Activated CD8-positive, alpha-beta T cell treated with anti-CD3 and anti-CD28 coated beads, Interleukin-2, amount 10 ng/mL, durations not matched to agents 7 days and 5 days (primary cell): ENCODE measurements at regions not wholly inside any gene's neighbourhood (a gene's known extent, or its start where the extent isn't known, plus 50 kb on each side); places are given as distances from the start of the nearest gene placed in this dataset.
"Not testable (repeated sequence)": the region's sequence is repeated elsewhere in the genome, so short reads cannot be mapped to it uniquely, and the experiment has no call there.

Experiments
- ATAC-seq: fragments of 150-1000 bp; cut with Tn5 transposase; one replicate; pipeline ENCODE4 v1.10.0; 2021; ENCODE audit warnings: moderate library complexity
- CTCF ChIA-PET: fragments of 350-600 bp; sonication (Branson Sonifier 250); formaldehyde crosslinking; loops from one replicate; lab custom pipeline; 2021; ENCODE audit warnings: antibody characterized with exemption; lab: Charles Lee
- POLR2A ChIA-PET: fragments of 350-600 bp; sonication (Branson Sonifier 250); formaldehyde crosslinking; loops from one replicate; lab custom pipeline; 2021; ENCODE audit warnings: antibody characterized with exemption; lab: Charles Lee
- DNase-seq: peaks from one replicate; pipeline ENCODE4 v3.0.0-alpha.2; 2020
- H3K27ac Mint-ChIP-seq: one replicate; pipeline ENCODE4 v1.8.0; 2021; ENCODE audit warnings: mild to moderate bottlenecking, mixed read lengths
- H3K27me3 Mint-ChIP-seq: one replicate; pipeline ENCODE4 v1.8.0; 2021; ENCODE audit warnings: low read depth, mixed read lengths
- H3K36me3 Mint-ChIP-seq: one replicate; pipeline ENCODE4 v1.8.0; 2021; ENCODE audit warnings: low read depth, mixed read lengths
- H3K4me1 Mint-ChIP-seq: one replicate; pipeline ENCODE4 v1.8.0; 2021; ENCODE audit warnings: low read depth, mixed read lengths
- H3K4me3 Mint-ChIP-seq: one replicate; pipeline ENCODE4 v1.8.0; 2021; ENCODE audit warnings: mild to moderate bottlenecking, mixed read lengths
- H3K9me3 Mint-ChIP-seq: one replicate; pipeline ENCODE4 v1.8.0; 2022; ENCODE audit warnings: mixed read lengths; ENCODE audit not compliant: insufficient read depth

- H3K27ac Mint-ChIP-seq, POLR2A ChIA-PET, ATAC-seq, DNase-seq, H3K4me3 Mint-ChIP-seq, H3K9me3 Mint-ChIP-seq, CTCF ChIA-PET, H3K36me3 Mint-ChIP-seq, H3K27me3 Mint-ChIP-seq: not testable (repeated sequence)
- peaks cover 40% of the 10 kb centered on the region for H3K4me1 Mint-ChIP-seq
These were observed 69.9 kb upstream of the ZNF217 start for GRCh38 chr20:53663521-53663920.

DNA sequence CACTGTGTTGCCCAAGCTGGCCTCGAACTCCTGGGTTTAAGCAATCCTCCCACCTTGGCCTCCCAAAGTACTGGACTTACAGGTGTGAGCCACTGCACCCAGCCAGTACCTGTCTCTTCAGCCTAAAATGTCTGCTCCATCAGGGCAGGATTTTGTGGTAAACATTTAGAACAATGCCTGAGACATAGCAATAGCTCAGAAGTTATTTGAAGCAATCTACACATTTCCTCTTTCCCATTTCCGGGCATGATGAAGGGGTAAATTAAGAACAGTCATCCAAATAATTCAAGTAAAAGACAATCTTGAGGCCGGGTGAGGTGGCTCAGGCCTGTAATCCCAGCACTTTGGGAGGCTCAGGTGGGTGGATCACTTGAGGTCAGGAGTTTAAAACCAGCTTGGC, 69.0 kb upstream of the ZNF217 start:
- peak overlapping the region; percentile 34 for H3K27ac Mint-ChIP-seq
- no peaks in the 10 kb centered on the region for H3K27me3 Mint-ChIP-seq
- H3K4me1 Mint-ChIP-seq, result peaks cover 49% of the 10 kb centered on the region
- POLR2A ChIA-PET, result interaction anchor here (0.6 to 1.2 kb wide), 2 partner anchors 53 to 68 kb away, joined by 3 to 4 read pairs; no protein-coding TSS in a partner anchor
- DNase-seq, result no peak
- no peak for ATAC-seq
- no peak overlapping the region for H3K4me3 Mint-ChIP-seq
- H3K36me3 Mint-ChIP-seq, result peaks cover 2% of the 10 kb centered on the region
- H3K9me3 Mint-ChIP-seq, result no peaks in the 10 kb centered on the region
- CTCF ChIA-PET, result interaction anchor here (2.9 to 3.1 kb wide), 2 partner anchors 17 to 45 kb away, joined by 19 read pairs; no protein-coding TSS in a partner anchor

- DNase-seq, result no peak
- Mint-ChIP-seq H3K27me3 (no peaks in the 10 kb centered on the region), H3K9me3 (no peaks in the 10 kb centered on the region), H3K4me3 (peak overlapping the region; percentile 86), H3K36me3 (peaks cover 2% of the 10 kb centered on the region), H3K27ac (peak overlapping the region; percentile 93), H3K4me1 (peaks cover 65% of the 10 kb centered on the region)
- CTCF ChIA-PET, result interaction anchor here (0.7 to 3.1 kb wide), 23 partner anchors 9 to 283 kb away, joined by 3 to 19 read pairs (median 5); no protein-coding TSS in a partner anchor
- peak; percentile 56 for ATAC-seq
- POLR2A ChIA-PET, result interaction anchor here (0.6 to 2.7 kb wide), 18 partner anchors 8 to 79 kb away, joined by 3 to 16 read pairs (median 3); no protein-coding TSS in a partner anchor
These were observed 67.3 kb upstream of the ZNF217 start for GRCh38 chr20:53660947-53661381.

DNA sequence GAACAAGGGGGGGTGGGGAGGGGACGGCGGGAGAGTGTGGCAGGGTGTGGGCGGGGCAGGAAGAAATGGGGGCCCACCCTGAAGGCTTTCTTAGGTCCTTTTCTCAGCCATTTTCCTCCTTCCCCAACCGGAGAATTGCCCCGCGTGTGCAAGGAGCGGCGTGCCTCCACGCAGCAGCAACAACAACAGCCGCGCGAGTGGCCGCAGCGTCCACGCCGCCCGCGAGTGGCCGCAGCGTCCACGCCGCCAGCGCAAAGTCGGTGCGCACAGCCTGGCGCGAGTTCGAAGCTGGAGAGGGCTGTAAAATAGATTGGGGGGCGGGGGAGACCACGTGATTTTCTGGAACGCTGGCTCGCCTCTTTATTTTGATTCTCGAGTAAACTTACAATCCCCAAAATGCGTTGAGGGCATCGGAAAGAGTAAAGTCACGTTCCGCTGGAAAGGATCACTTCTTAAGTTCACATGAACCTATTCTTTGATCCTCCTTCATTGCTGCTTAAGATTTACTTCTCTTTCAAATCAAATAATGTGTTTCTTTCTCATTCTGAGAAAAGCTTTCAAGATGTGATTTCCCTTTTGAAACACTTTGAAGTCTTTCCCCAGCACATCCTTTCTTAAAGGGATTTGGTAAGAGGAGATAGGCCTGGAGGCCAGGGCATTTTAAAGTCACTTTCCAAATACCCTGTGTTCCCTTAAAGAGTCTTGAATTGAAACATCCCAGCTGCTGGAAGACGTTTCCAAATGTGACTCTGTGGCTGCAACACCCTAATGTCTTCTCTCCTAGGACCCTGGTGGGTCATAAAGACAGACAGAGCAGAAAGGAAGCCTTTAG, 66.7 kb upstream of the ZNF217 start:
- Mint-ChIP-seq H3K4me3 (peak overlapping the region; percentile 86), H3K9me3 (no peaks in the 10 kb centered on the region), H3K36me3 (peaks cover 2% of the 10 kb centered on the region), H3K4me1 (peaks cover 70% of the 10 kb centered on the region), H3K27me3 (no peaks in the 10 kb centered on the region), H3K27ac (peak overlapping the region; percentile 93)
- CTCF ChIA-PET, result interaction anchor here (0.7 to 3.1 kb wide), 21 partner anchors 9 to 280 kb away, joined by 3 to 19 read pairs (median 5); no protein-coding TSS in a partner anchor
- ATAC-seq, result peak; percentile 54
- POLR2A ChIA-PET, result interaction anchor here (0.9 to 2.7 kb wide), 15 partner anchors 9 to 72 kb away, joined by 3 to 16 read pairs (median 3); no protein-coding TSS in a partner anchor
- DNase-seq, result peak; percentile 70

- H3K4me3 Mint-ChIP-seq, result peak overlapping the region; percentile 31
- H3K4me1 Mint-ChIP-seq, result peaks cover 73% of the 10 kb centered on the region
- ChIA-PET POLR2A (interaction anchor here (0.7 to 1.6 kb wide), 3 partner anchors 14 to 92 kb away, joined by 3 read pairs; no protein-coding TSS in a partner anchor), CTCF (interaction anchor here (0.7 to 2.3 kb wide), 10 partner anchors 12 to 281 kb away, joined by 3 to 10 read pairs (median 4); no protein-coding TSS in a partner anchor)
- no peak for DNase-seq
- ATAC-seq, result no peak
- H3K9me3 Mint-ChIP-seq, result no peaks in the 10 kb centered on the region
- H3K27me3 Mint-ChIP-seq, result no peaks in the 10 kb centered on the region
- no peak overlapping the region for H3K27ac Mint-ChIP-seq
- H3K36me3 Mint-ChIP-seq, result peaks cover under 1% of the 10 kb centered on the region
These were observed 65.3 kb upstream of the ZNF217 start for GRCh38 chr20:53658973-53659372.

DNA sequence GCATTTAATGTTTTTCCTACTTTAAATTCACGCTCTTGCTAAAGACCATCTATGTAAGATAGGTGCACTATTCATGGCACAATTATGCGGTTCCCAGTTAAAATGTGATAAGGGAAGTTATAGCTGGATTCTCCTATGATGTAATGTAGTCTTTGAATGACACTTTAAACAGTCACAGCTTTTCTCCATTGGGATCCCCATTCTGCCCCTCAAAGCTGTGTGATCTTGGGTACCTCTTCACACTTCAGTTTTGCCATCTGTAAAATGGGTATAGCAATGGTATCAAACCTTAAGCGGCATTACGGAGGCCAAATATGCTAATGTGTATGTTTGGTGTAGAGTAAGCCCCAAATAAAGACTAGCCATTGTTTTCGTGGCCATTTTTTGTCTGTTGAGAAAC, 64.7 kb upstream of the ZNF217 start:
- no peak overlapping the region for H3K4me3 Mint-ChIP-seq
- DNase-seq, result no peak
- no peak for ATAC-seq
- ChIA-PET POLR2A (interaction anchor here (1.0 to 1.6 kb wide), 3 partner anchors 35 to 93 kb away, joined by 3 to 4 read pairs (median 3); partner anchors contain the start of gene ZNF217), CTCF (interaction anchor here (0.8 to 2.3 kb wide), 13 partner anchors 11 to 281 kb away, joined by 3 to 10 read pairs (median 4); no protein-coding TSS in a partner anchor)
- peaks cover 77% of the 10 kb centered on the region for H3K4me1 Mint-ChIP-seq
- no peaks in the 10 kb centered on the region for H3K27me3 Mint-ChIP-seq
- H3K36me3 Mint-ChIP-seq, result no peaks in the 10 kb centered on the region
- H3K9me3 Mint-ChIP-seq, result no peaks in the 10 kb centered on the region
- H3K27ac Mint-ChIP-seq, result no peak overlapping the region

GRCh38 chr20:53657732-53658131, 64.1 kb upstream of the ZNF217 start:
- ChIA-PET POLR2A (interaction anchor here (1.1 kb wide), 1 partner anchor 64 kb away, joined by 4 read pairs; the partner anchor contains the start of gene ZNF217), CTCF (interaction anchor here (0.8 to 2.3 kb wide), 11 partner anchors 11 to 258 kb away, joined by 3 to 10 read pairs (median 4); no protein-coding TSS in a partner anchor)
- Mint-ChIP-seq H3K4me1 (peaks cover 80% of the 10 kb centered on the region), H3K27me3 (no peaks in the 10 kb centered on the region), H3K36me3 (no peaks in the 10 kb centered on the region), H3K9me3 (no peaks in the 10 kb centered on the region), H3K4me3 (no peak overlapping the region), H3K27ac (peak overlapping the region; percentile 23)
- DNase-seq (no peak), ATAC-seq (no peak)

DNA sequence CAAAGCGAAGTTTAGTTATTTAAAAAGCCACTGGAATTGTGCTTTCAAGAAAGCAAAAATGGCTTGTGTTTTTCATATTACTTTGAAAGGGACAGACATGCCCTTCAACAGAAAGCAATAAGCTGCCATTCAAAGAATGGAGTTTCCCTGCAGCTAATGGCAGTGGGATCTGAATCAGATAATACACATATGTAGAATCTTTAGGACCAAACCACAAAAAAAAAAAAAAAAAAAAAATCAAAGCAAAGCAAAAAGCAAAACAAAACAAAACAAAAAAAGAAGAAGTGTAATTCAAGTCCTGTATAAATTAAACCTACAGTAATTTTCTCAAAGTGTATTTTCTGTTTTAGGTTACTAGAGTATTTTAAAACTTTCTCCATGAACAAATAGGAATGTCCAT, 63.6 kb upstream of the ZNF217 start:
- peaks cover 81% of the 10 kb centered on the region for H3K4me1 Mint-ChIP-seq

DNA sequence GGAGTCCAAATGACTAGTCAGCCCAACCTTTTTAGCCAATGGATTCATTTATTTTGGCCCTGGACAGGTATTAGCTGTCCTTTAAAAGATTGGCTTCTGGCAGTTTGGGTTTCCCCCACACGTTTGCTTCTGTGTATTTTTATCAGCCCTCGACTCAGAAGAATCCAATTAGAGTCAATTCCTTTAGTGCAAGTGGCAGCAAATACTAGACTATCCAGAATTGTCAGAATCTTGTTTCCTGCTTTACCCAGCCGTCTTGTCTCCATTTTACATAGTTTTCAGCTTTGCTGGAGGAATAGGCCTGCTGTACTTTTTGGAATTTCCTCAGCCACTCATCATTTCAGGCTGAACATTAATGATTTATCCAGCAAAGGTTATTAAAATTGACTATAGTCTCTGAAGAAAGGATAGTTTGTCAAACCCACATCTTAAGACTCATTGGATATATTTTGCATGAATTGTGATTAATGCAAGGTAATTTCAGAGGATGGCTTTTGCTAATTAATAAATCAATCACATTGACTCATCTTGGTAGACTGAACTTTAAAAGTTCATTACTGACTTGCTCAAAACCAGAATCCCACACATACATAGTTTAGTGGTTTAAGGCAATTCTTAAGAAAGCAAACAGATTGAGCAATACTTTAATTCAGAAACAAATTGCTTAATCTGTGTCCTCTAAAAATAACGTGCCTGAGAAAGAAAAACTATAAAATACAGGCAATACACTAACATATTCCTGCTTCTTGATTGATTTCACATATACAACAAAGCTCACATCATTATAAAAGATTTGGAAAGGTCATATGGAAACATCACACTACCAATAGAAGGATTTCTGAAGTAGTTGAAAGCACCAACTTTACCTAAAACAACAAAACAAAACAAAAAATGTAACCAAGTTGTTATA, 62.9 kb upstream of the ZNF217 start:
- DNase-seq, result no peak
- no peak for ATAC-seq
- no peaks in the 10 kb centered on the region for H3K36me3 Mint-ChIP-seq
- no peaks in the 10 kb centered on the region for H3K9me3 Mint-ChIP-seq
- no peaks in the 10 kb centered on the region for H3K27me3 Mint-ChIP-seq
- H3K27ac Mint-ChIP-seq, result peak overlapping the region; percentile 27
- CTCF ChIA-PET, result interaction anchor here (1.0 to 2.0 kb wide), 8 partner anchors 11 to 283 kb away, joined by 3 to 10 read pairs (median 4); no protein-coding TSS in a partner anchor
- POLR2A ChIA-PET, result interaction anchor here (0.8 to 1.3 kb wide), 2 partner anchors 14 to 98 kb away, joined by 3 to 7 read pairs; no protein-coding TSS in a partner anchor
- peaks cover 82% of the 10 kb centered on the region for H3K4me1 Mint-ChIP-seq
- H3K4me3 Mint-ChIP-seq, result no peak overlapping the region

More for the DNA sequence above, 63.6 kb upstream of the ZNF217 start:
- no peak for ATAC-seq
- H3K36me3 Mint-ChIP-seq, result no peaks in the 10 kb centered on the region
- no peak for DNase-seq
- ChIA-PET POLR2A (interaction anchor here (1.1 kb wide), 1 partner anchor 63 kb away, joined by 4 read pairs; the partner anchor contains the start of gene ZNF217), CTCF (interaction anchor here (1.0 to 2.3 kb wide), 9 partner anchors 35 to 282 kb away, joined by 3 to 10 read pairs (median 4); no protein-coding TSS in a partner anchor)
- no peaks in the 10 kb centered on the region for H3K9me3 Mint-ChIP-seq
- no peak overlapping the region for H3K27ac Mint-ChIP-seq
- H3K27me3 Mint-ChIP-seq, result no peaks in the 10 kb centered on the region
- H3K4me3 Mint-ChIP-seq, result no peak overlapping the region

DNA sequence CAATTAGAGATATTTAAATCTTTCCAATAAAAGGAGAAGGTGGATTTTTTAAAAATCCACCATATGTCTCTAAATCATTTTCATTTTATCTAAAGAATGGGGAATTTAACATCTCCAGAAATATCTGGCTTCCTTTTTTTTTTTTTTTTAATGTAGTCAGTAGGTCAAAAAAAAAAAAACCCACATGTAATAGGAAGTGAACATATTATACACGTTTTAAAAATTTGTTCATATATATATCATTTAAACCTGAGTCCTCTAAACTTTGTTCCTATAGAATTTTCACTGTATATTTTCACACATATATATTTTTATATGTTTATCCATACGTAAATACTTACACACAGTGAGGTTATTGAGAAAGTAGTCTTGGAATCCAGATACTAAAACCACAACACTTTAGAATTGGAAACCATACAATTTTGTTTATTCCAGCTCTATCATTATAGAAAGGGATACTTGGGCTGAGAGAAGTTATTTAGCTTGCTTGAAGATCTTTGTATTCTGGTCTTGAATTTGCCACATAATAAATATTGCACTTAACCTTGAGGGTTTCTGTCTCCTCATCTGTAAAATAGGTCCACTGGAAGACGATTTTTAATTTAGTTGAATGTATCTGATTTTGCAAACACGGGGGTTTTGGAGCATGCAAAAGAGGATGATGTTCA, 62.1 kb upstream of the ZNF217 start:
- Mint-ChIP-seq H3K36me3 (no peaks in the 10 kb centered on the region), H3K27ac (peak overlapping the region; percentile 27), H3K27me3 (no peaks in the 10 kb centered on the region), H3K4me3 (no peak overlapping the region), H3K4me1 (peaks cover 76% of the 10 kb centered on the region), H3K9me3 (no peaks in the 10 kb centered on the region)
- ChIA-PET POLR2A (interaction anchor here (0.8 to 1.3 kb wide), 2 partner anchors 13 to 98 kb away, joined by 3 to 7 read pairs; no protein-coding TSS in a partner anchor), CTCF (interaction anchor here (1.0 to 1.3 kb wide), 5 partner anchors 10 to 284 kb away, joined by 3 to 5 read pairs (median 3); no protein-coding TSS in a partner anchor)
- no peak for ATAC-seq
- no peak for DNase-seq
